GM12892 (cell line): ENCODE measurements at regions not wholly inside any gene's neighbourhood (a gene's known extent, or its start where the extent isn't known, plus 50 kb on each side); places are given as distances from the start of the nearest gene placed in this dataset.
"Not testable (repeated sequence)": the region's sequence is repeated elsewhere in the genome, so short reads cannot be mapped to it uniquely, and the experiment has no call there.

Source experiments
- POLR2A ChIP-seq: IDR thresholded peaks from 2 replicates; pipeline ENCODE4 v1.6.1; 2011; ENCODE audit warnings: low read depth, low read length, control low read depth
- POLR2AphosphoS5 ChIP-seq: IDR thresholded peaks from 2 replicates; pipeline ENCODE4 v1.6.1; 2011; ENCODE audit warnings: low read depth, low read length, control low read depth
- TAF1 ChIP-seq: IDR thresholded peaks from 2 replicates; pipeline ENCODE4 v1.6.1; 2011; ENCODE audit warnings: low read depth, mild to moderate bottlenecking, control low read depth, low read length, borderline replicate concordance

GRCh38 chr2:31803481-31804153 is 207.2 kb downstream of the MEMO1 start:
- not testable (repeated sequence) for TF ChIP-seq POLR2AphosphoS5, POLR2A, TAF1
